Keratinocyte (primary cell): ENCODE measurements at regions not wholly inside any gene's neighbourhood (a gene's known extent, or its start where the extent isn't known, plus 50 kb on each side); places are given as distances from the start of the nearest gene placed in this dataset.

Source experiments
- DNase-seq: peaks from one replicate; pipeline ENCODE4 v3.0.0-alpha.2; 2011; ENCODE audit warnings: low read depth, missing footprints, low spot score
- FAIRE-seq: peaks from 2 replicates; lab custom pipeline; 2011; peaks lifted over from hg19 to GRCh38; lab: Jason Lieb, UNC
- H2AFZ ChIP-seq: 2 replicates; pipeline ENCODE4 v1.6.0; 2012; ENCODE audit warnings: low read length, control low read depth, inconsistent platforms; ENCODE audit not compliant: control insufficient read depth
- H3K27ac ChIP-seq: 2 replicates; pipeline ENCODE4 v1.5.1; 2011; ENCODE audit warnings: low read length; ENCODE audit not compliant: control insufficient read depth, insufficient read depth
- H3K27me3 ChIP-seq: 3 replicates; pipeline ENCODE4 v1.6.0; 2011; ENCODE audit warnings: low read length; ENCODE audit not compliant: control insufficient read depth, insufficient read depth; ENCODE audit errors: extremely low read depth
- H3K36me3 ChIP-seq, 2 experiments: 2 replicates in 1 of 2; 3 replicates in 1 of 2; pipeline ENCODE4 v1.5.1; 2011; ENCODE audit warnings: low read length in 2 of 2, mild to moderate bottlenecking in 1 of 2; ENCODE audit not compliant: control insufficient read depth in 2 of 2, insufficient read depth in 2 of 2; ENCODE audit errors: extremely low read depth in 1 of 2
- H3K4me1 ChIP-seq: 3 replicates; pipeline ENCODE4 v1.5.1; 2011; ENCODE audit warnings: low read length; ENCODE audit not compliant: control insufficient read depth, insufficient read depth; ENCODE audit errors: extremely low read depth
- H3K4me2 ChIP-seq: 3 replicates; pipeline ENCODE4 v1.6.0; 2011; ENCODE audit warnings: low read depth, low read length; ENCODE audit not compliant: control insufficient read depth, insufficient read depth; ENCODE audit errors: extremely low read depth
- H3K4me3 ChIP-seq, 3 experiments: fragments of 200-600 bp in 1 of 3; sonication (generic) in 1 of 3; 2 replicates in 2 of 3; 3 replicates in 1 of 3; pipeline ENCODE4 v1.5.1; 2011 to 2016; ENCODE audit warnings: low read length in 3 of 3, mild to moderate bottlenecking in 3 of 3, control low read depth in 2 of 3, inconsistent platforms in 1 of 3, low read depth in 1 of 3, mixed read lengths in 1 of 3, mixed run types in 1 of 3, moderate library complexity in 1 of 3; ENCODE audit not compliant: control insufficient read depth in 2 of 3, insufficient read depth in 2 of 3; ENCODE audit errors: extremely low read depth in 1 of 3
- H3K79me2 ChIP-seq: 2 replicates; pipeline ENCODE4 v1.6.0; 2012; ENCODE audit warnings: low read length; ENCODE audit not compliant: control insufficient read depth, insufficient read depth
- H3K9ac ChIP-seq: 3 replicates; pipeline ENCODE4 v1.6.0; 2011; ENCODE audit warnings: low read length; ENCODE audit not compliant: control insufficient read depth, insufficient read depth; ENCODE audit errors: extremely low read depth
- H3K9me1 ChIP-seq: 3 replicates; pipeline ENCODE4 v1.6.0; 2011; ENCODE audit warnings: low read length; ENCODE audit not compliant: control insufficient read depth, insufficient read depth; ENCODE audit errors: extremely low read depth
- H3K9me3 ChIP-seq: 2 replicates; pipeline ENCODE4 v1.5.1; 2012; ENCODE audit warnings: low read depth, low read length; ENCODE audit not compliant: control insufficient read depth
- H4K20me1 ChIP-seq: 3 replicates; pipeline ENCODE4 v1.6.0; 2011; ENCODE audit warnings: low read length; ENCODE audit not compliant: control insufficient read depth, insufficient read depth; ENCODE audit errors: extremely low read depth
- CTCF ChIP-seq, 3 experiments: IDR thresholded peaks in 1 of 3; conservative IDR thresholded peaks in 1 of 3; optimal IDR thresholded peaks in 1 of 3; 2 replicates in 2 of 3; 3 replicates in 1 of 3; pipeline versions ENCODE3 to v1.5.1; 2011; ENCODE audit warnings: low read length in 3 of 3, mild to moderate bottlenecking in 3 of 3, moderate library complexity in 2 of 3, control low read depth in 1 of 3, inconsistent platforms in 1 of 3; ENCODE audit not compliant: insufficient read depth in 2 of 3; ENCODE audit errors: extremely low read depth in 1 of 3
- EZH2 ChIP-seq: IDR thresholded peaks from one replicate; pipeline ENCODE4 v1.6.1; 2012; ENCODE audit warnings: inconsistent platforms, mild to moderate bottlenecking, low read length, moderate library complexity
- dilution Hi-C: fragments of 300-500 bp; cut with MboI; formaldehyde crosslinking; loops from one replicate; pipeline ENCODE4 v1.7.0; 2020; ENCODE audit warnings: low sequenced_read_pairs; ENCODE audit not compliant: extremely low pct_ligation_motif_present

- FAIRE-seq (no peak), DNase-seq (no peak)
- Histone ChIP-seq H3K4me1 (peaks cover 27% of the 10 kb centered on the region), H2AFZ (no peak overlapping the region), H3K27ac (no peak overlapping the region), H3K27me3 (no peaks in the 10 kb centered on the region), H3K9ac (no peak overlapping the region), H3K79me2 (no peaks in the 10 kb centered on the region), H3K36me3 (no peaks in the 10 kb centered on the region), H4K20me1 (no peaks in the 10 kb centered on the region), H3K9me3 (no peaks in the 10 kb centered on the region), H3K4me2 (no peak overlapping the region), H3K9me1 (no peaks in the 10 kb centered on the region), H3K4me3 (no peak overlapping the region)
- dilution Hi-C loops = no loop called here
- TF ChIP-seq EZH2 = no peak
- TF ChIP-seq CTCF (optimal IDR thresholded peaks at IDR 0.05 in 1 of 3, IDR thresholded peaks at IDR 0.05 in 1 of 3, conservative IDR thresholded peaks at IDR 0.05 in 1 of 3; ENCODE audit: extremely low read depth in 1 of 3, insufficient read depth in 2 of 3, low read length in 3 of 3) = no peak
Observed at GRCh38 chr2:60351802-60352201, 201.7 kb downstream of the BCL11A start.

- H3K27me3 ChIP-seq = no peaks in the 10 kb centered on the region
- no peaks in the 10 kb centered on the region for H3K9me1 ChIP-seq
- dilution Hi-C loops = no loop called here
- FAIRE-seq = no peak
- no peak for TF ChIP-seq EZH2
- no peak for TF ChIP-seq CTCF (optimal IDR thresholded peaks at IDR 0.05 in 1 of 3, IDR thresholded peaks at IDR 0.05 in 1 of 3, conservative IDR thresholded peaks at IDR 0.05 in 1 of 3; ENCODE audit: extremely low read depth in 1 of 3, insufficient read depth in 2 of 3, low read length in 3 of 3)
- no peak overlapping the region for H2AFZ ChIP-seq
- H3K36me3 ChIP-seq = no peaks in the 10 kb centered on the region
- H3K9ac ChIP-seq = no peak overlapping the region
- no peak overlapping the region for H3K27ac ChIP-seq
- peaks cover 25% of the 10 kb centered on the region for H3K4me1 ChIP-seq
- H4K20me1 ChIP-seq = no peaks in the 10 kb centered on the region
- no peak overlapping the region for H3K4me3 ChIP-seq
- no peaks in the 10 kb centered on the region for H3K9me3 ChIP-seq
- no peak for DNase-seq
- H3K79me2 ChIP-seq = no peaks in the 10 kb centered on the region
- no peak overlapping the region for H3K4me2 ChIP-seq
Observed at GRCh38 chr2:60351321-60351720, 202.1 kb downstream of the BCL11A start.
